ENCODE measurements at regions not wholly inside any gene's neighbourhood (a gene's known extent, or its start where the extent isn't known, plus 50 kb on each side); places are given as distances from the start of the nearest gene placed in this dataset.

GRCh38 chr13:74322562-74322961, 188.4 kb upstream of the KLF12 start:
- no peaks in the 10 kb centered on the region for H3K27me3 ChIP-seq
- DNase-seq = no peak
- no peaks in the 10 kb centered on the region for H3K36me3 ChIP-seq
- intact Hi-C loops (cut with DNase I; ENCODE audit: low total_unique reads) = no loop called here
- no peak overlapping the region for H3K27ac ChIP-seq
- in situ Hi-C loops (cut with MboI; ENCODE audit: low pct_ligation_motif_present in 1 of 4, low pct_unique_long_range_greater_than_20kb in 1 of 4, low sequenced_read_pairs in 3 of 4) = no loop called here
- no peak overlapping the region for H3K4me3 ChIP-seq
- WGBS, 2 donors (ENCODE audit: low coverage in 1 of 2) = 78 to 94% methylated on average over 2 of the region's 2 CpGs
- H3K9me3 ChIP-seq = no peaks in the 10 kb centered on the region
- no peaks in the 10 kb centered on the region for H3K4me1 ChIP-seq
- no peak for TF ChIP-seq POLR2AphosphoS5 (IDR thresholded peaks at IDR 0.05)
- TF ChIP-seq EP300 (IDR thresholded peaks at IDR 0.05; ENCODE audit: low read depth) = no peak
- no peak for TF ChIP-seq POLR2A (IDR thresholded peaks at IDR 0.05)

- WGBS, 2 donors (ENCODE audit: low coverage in 1 of 2) = 78 to 87% methylated on average over 1 to 2 of the region's 2 CpGs
These were observed 186.1 kb upstream of the KLF12 start for GRCh38 chr13:74320282-74320681.

GRCh38 chr13:74316547-74316946, 182.3 kb upstream of the KLF12 start:
- 56 to 68% methylated on average over 1 of the region's 1 CpG for WGBS, 2 donors (ENCODE audit: low coverage in 1 of 2)
- Histone ChIP-seq H3K4me1 (no peaks in the 10 kb centered on the region), H3K9me3 (no peaks in the 10 kb centered on the region), H3K36me3 (no peaks in the 10 kb centered on the region), H3K4me3 (no peak overlapping the region), H3K27ac (no peak overlapping the region), H3K27me3 (no peaks in the 10 kb centered on the region)
- in situ Hi-C loops (cut with MboI; ENCODE audit: low pct_ligation_motif_present in 1 of 4, low pct_unique_long_range_greater_than_20kb in 1 of 4, low sequenced_read_pairs in 3 of 4) (no loop called here), intact Hi-C loops (cut with DNase I; ENCODE audit: low total_unique reads) (no loop called here)
- TF ChIP-seq POLR2A (IDR thresholded peaks at IDR 0.05) = no peak
- no peak for TF ChIP-seq CTCF (IDR thresholded peaks at IDR 0.05)
- no peak for TF ChIP-seq EP300 (IDR thresholded peaks at IDR 0.05; ENCODE audit: low read depth)
- no peak for TF ChIP-seq POLR2AphosphoS5 (IDR thresholded peaks at IDR 0.05)
- DNase-seq = no peak

More at GRCh38 chr13:74320282-74320681, 186.1 kb upstream of the KLF12 start:
- Histone ChIP-seq H3K4me1 (no peaks in the 10 kb centered on the region), H3K4me3 (no peak overlapping the region), H3K36me3 (no peaks in the 10 kb centered on the region), H3K27ac (no peak overlapping the region), H3K9me3 (no peaks in the 10 kb centered on the region), H3K27me3 (no peaks in the 10 kb centered on the region)
- no peak for TF ChIP-seq POLR2A (IDR thresholded peaks at IDR 0.05)
- no peak for TF ChIP-seq CTCF (IDR thresholded peaks at IDR 0.05)
- TF ChIP-seq EP300 (IDR thresholded peaks at IDR 0.05; ENCODE audit: low read depth) = no peak
- no peak for TF ChIP-seq POLR2AphosphoS5 (IDR thresholded peaks at IDR 0.05)
- intact Hi-C loops (cut with DNase I; ENCODE audit: low total_unique reads) = no loop called here
- in situ Hi-C loops (cut with MboI; ENCODE audit: low pct_ligation_motif_present in 1 of 4, low pct_unique_long_range_greater_than_20kb in 1 of 4, low sequenced_read_pairs in 3 of 4) = no loop called here
- no peak for DNase-seq

- peaks cover 0 to 2% (median 0%) of the 10 kb centered on the region in 4 donors for H3K4me1 ChIP-seq
- H3K36me3 ChIP-seq = no peaks in the 10 kb centered on the region
- H3K4me3 ChIP-seq = no peak overlapping the region
- no peak overlapping the region for H3K27ac ChIP-seq
- no peak for TF ChIP-seq CTCF (IDR thresholded peaks at IDR 0.05)
- TF ChIP-seq EP300 (IDR thresholded peaks at IDR 0.05; ENCODE audit: low read depth) = no peak
- no peak for TF ChIP-seq POLR2A (IDR thresholded peaks at IDR 0.05)
- no peak for TF ChIP-seq POLR2AphosphoS5 (IDR thresholded peaks at IDR 0.05)
- no peaks in the 10 kb centered on the region for H3K27me3 ChIP-seq
- intact Hi-C loops (cut with DNase I; ENCODE audit: low total_unique reads) = no loop called here
- no peak for DNase-seq
- H3K9me3 ChIP-seq = no peaks in the 10 kb centered on the region
- 42 to 43% methylated on average over 2 of the region's 2 CpGs for WGBS, 2 donors (ENCODE audit: low coverage in 1 of 2)
- in situ Hi-C loops (cut with MboI; ENCODE audit: low pct_ligation_motif_present in 1 of 4, low pct_unique_long_range_greater_than_20kb in 1 of 4, low sequenced_read_pairs in 3 of 4) = no loop called here
These were observed 172.3 kb upstream of the KLF12 start for GRCh38 chr13:74306496-74306895.

- 18 to 54% methylated on average over 2 to 3 of the region's 3 CpGs for WGBS, 2 donors (ENCODE audit: low coverage in 1 of 2)
- Histone ChIP-seq H3K36me3 (no peaks in the 10 kb centered on the region), H3K27ac (no peak overlapping the region), H3K9me3 (no peaks in the 10 kb centered on the region), H3K27me3 (no peaks in the 10 kb centered on the region), H3K4me3 (no peak overlapping the region), H3K4me1 (peaks cover 0 to 9% (median 0%) of the 10 kb centered on the region in 4 donors)
- no peak for DNase-seq
- TF ChIP-seq POLR2AphosphoS5 (IDR thresholded peaks at IDR 0.05) = no peak
- no peak for TF ChIP-seq EP300 (IDR thresholded peaks at IDR 0.05; ENCODE audit: low read depth)
- TF ChIP-seq POLR2A (IDR thresholded peaks at IDR 0.05) = no peak
- no peak for TF ChIP-seq CTCF (IDR thresholded peaks at IDR 0.05)
- in situ Hi-C loops (cut with MboI; ENCODE audit: low pct_ligation_motif_present in 1 of 4, low pct_unique_long_range_greater_than_20kb in 1 of 4, low sequenced_read_pairs in 3 of 4) = no loop called here
- intact Hi-C loops (cut with DNase I; ENCODE audit: low total_unique reads) = no loop called here
These were observed 171.7 kb upstream of the KLF12 start for GRCh38 chr13:74305876-74306275.
